HG03060 (cell line): ENCODE measurements at regions not wholly inside any gene's neighbourhood (a gene's known extent, or its start where the extent isn't known, plus 50 kb on each side); places are given as distances from the start of the nearest gene placed in this dataset.
A peak's percentile ranks its signal among the peaks of the same experiment; 100 is the strongest.

Source experiments
- ATAC-seq: cut with Tn5 transposase; IDR thresholded peaks from one replicate; pipeline ENCODE4 v1.9.1; 2021; ENCODE audit warnings: low read depth, moderate number of reproducible peaks; ENCODE audit not compliant: unreplicated experiment

DNA sequence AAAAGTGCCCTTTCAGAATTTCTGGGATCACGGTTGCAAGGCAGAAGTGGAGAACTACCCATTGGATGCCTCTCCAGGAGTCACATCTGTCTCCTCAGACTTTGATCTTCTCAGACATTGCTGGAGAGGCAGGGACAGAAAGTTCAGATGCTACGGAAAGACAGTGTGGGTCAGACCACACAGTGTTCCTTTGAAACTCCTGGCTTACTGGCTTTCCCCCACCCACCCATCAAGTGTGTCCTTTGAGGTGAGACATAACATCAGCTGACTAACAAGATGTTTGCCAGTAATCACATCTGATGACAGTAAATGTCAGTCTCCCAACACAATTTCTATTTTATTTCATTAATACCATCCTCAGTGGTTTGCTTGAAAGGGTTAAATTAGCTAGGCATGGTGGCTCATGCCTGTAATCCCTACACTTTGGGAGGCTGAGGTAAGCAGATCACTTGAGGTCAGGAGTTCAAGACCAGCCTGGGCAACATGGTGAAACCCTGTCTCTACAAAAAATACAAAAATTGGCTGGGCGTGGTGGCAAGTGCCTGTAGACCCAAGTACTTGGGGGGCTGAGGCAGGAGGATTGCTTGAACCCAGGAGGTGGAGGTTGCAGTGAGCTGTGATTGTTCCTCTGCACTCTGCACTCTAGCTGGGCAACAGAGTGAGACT lies 67.2 kb upstream of the SNX9 start:
- no peak for ATAC-seq

- no peak for ATAC-seq
These were observed 66.2 kb upstream of the SNX9 start for GRCh38 chr6:157756708-157757429.

- no peak for ATAC-seq
These were observed 65.3 kb upstream of the SNX9 start for GRCh38 chr6:157757430-157758403.

DNA sequence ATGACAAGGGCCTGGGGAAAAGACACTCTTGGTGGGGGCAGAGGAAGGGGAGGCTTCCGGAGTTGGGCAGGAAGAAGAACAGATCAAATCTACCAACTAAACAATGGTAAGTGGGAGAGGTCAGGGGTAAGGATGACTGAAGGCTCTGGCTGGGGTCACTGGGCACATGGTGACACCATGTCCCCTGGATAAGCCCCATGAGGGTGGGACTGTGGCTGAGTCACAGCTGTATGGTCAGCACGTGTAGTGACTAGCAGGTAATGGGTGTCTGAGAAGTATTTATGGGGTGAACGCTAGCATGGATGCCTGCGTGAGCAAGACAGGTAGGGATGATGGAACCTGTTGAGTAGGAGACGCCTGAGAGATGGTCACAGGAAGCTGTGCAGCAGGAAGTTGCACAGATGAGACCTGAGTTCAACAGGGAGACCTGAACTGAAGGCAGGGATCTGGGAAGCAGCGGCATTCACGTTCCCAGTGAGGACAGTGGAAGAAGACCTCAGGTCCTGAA lies 64.5 kb upstream of the SNX9 start:
- ATAC-seq = no peak

DNA sequence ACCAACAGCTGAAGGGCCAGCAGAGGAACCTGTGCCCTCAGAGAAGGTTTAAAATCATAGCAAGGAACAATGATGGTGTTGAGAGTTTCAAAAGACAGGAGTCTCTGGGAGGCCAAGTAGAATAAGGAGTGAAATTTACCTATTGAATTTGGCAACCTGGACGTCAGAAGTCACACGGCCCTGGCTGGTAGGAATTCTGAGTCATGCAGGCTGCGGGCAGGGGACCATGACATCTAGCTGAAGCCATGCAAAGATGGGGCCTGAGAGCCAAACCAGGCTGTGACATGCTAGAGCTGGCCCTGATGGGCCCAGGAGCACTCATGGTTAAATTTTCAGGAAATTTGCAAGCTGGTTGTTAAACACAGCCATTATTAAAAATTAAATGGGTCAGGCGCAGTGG lies 64.0 kb upstream of the SNX9 start:
- ATAC-seq = no peak

DNA sequence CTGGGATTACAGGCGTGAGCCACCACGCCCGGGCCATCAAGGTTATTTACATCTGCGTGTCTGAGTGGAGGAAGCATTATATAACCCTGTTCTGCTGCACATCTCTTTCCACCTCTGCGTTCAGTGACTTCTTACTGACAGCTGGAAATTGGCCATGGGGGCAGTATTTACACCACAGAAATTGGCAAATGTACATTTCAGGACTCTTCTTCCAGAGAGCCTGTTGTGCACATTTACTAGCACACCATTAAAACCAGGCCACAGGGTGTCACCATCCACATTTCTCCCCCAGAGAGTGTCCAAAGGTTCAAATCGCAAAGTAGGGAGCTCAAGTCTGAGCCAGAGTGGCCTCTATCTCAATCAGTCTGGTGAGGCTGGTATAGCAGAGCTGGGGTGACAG lies 62.9 kb upstream of the SNX9 start:
- no peak for ATAC-seq

DNA sequence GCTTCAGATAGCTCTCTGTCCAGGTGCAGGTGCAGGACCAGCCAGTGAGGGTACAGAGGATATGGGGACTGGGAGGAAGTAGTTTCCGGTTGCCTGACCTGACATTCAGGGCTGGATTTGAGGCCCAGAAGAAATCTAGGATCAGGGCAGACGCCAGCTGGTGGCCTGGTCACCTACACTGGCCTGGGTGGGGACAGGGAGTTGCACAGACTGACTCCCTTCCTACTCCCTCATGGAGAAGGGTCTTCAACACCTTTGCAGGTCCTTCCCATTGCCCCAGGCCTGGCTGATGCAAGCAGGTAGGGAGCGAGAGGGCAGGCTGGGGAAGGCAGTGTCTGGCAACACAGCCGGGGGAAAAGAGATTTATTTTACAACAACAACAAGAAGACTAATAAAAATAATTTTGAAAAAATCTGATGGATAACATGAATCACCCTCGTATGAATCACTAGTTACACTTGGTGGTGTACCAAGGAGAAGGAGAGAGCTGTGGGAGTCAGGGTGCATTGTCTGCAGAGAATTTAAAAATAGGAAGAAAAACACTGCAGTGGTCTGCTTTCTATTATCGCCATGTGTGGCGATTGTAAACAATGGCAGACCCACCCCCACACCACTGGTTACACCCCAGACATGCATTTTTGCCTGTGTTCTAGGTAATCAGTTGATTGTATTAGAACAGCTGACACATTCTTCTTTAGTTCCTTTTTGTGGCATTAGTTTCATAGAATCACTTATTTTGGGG lies 62.3 kb upstream of the SNX9 start:
- ATAC-seq = peak; percentile 1

GRCh38 chr6:157761331-157761921 lies 61.6 kb upstream of the SNX9 start:
- ATAC-seq = peak; percentile 23

DNA sequence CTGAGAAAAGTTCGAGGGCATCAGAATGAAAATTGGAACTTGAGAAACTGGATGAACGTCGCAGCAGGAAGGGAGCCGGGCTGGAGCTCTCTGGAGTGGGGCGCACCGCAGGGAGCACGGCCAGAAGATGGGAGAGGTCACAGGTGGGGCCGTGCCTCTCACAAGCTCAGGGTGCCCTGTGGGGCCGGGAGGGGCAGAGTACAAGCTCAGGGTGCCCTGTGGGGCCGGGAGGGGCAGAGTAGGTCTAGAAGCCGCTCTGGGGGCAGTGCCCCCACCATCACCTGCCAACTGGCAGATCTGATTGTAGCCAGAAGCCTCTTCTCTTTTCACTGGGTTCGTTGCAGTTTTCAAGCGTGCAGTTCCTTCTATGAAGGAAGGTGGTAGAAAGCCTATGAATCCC lies 61.1 kb upstream of the SNX9 start:
- no peak for ATAC-seq

GRCh38 chr6:157762636-157763035 lies 60.4 kb upstream of the SNX9 start:
- ATAC-seq = no peak

- no peak for ATAC-seq
These were observed 59.7 kb upstream of the SNX9 start for GRCh38 chr6:157763129-157763903.

GRCh38 chr6:157763904-157764177 lies 59.2 kb upstream of the SNX9 start:
- no peak for ATAC-seq

DNA sequence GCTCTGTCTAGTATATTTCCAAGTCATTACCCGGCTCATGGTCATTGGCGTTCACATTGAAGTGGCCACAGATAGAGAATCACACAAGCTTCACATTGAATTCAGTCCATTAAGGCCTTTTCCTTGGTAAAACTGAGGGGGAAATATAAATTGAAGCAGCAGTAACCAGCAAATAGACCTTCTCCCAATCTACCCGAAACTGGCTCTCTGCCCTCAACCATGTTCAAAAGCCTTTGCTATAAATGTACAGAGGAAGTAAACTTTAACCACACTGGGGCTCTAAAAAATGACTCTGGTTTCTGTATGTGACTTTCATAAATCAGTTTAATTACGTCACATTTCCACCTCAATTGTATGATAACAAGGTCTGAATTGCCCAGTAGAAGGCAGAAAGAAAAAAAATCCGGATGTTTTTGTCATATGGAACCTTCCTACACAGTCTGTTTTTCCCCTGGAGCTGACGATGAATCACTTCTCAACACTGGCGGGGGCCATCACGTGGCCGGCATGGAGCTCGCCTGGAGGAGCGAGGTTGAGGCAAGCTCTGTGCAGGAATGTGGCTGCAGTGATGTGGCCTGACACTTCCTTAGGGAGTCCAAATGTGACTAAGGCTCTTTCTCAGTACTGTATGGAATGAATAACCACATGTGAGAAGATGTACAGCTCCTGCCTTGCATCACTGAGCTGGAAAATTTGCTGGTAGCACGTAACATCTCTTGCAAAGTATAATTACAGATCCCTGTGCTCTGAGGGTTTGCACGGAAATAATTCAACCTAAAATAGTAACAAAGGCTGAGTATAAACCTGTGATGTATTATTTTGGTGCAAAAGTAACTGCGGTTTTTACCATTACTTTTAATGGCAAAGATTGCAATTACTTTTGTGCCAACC lies 58.6 kb upstream of the SNX9 start:
- ATAC-seq = peak; percentile 45

- ATAC-seq = no peak
These were observed 55.9 kb upstream of the SNX9 start for GRCh38 chr6:157766901-157767774.

GRCh38 chr6:157767775-157768156 lies 55.3 kb upstream of the SNX9 start:
- ATAC-seq = no peak

DNA sequence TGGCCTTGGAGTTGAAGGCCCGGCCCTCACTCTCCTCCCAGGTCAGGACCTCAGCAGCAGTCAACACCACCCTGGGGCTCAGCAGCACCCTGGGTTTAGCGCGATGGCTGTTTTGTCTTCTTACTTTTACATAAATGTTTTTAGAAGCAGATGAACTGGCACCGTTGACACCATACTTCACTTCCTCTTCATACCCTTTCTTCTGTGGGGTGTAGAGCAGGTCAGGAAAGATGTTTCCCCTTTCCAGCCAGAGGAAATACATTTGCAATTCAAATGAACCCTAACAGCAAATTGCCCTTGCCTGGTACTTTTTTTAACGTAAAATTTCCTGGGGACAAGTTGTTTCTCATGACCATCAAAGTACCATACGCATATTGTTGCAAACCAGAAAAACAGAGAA lies 54.7 kb upstream of the SNX9 start:
- no peak for ATAC-seq

GRCh38 chr6:157768863-157769551 lies 54.0 kb upstream of the SNX9 start:
- no peak for ATAC-seq
